ENCODE measurements at regions not wholly inside any gene's neighbourhood (a gene's known extent, or its start where the extent isn't known, plus 50 kb on each side); places are given as distances from the start of the nearest gene placed in this dataset.

GRCh38 chr12:126860210-126860609 is 1406.8 kb upstream of the TMEM132C start:
- TF ChIP-seq CTCF (conservative IDR thresholded peaks at IDR 0.05; ENCODE audit: low read depth in 2 of 2) (no peak), REST (IDR thresholded peaks at IDR 0.05; ENCODE audit: unreplicated experiment) (no peak), EZH2 (IDR thresholded peaks at IDR 0.05; ENCODE audit: low read depth, unreplicated experiment) (no peak)
